ENCODE measurements at regions not wholly inside any gene's neighbourhood (a gene's known extent, or its start where the extent isn't known, plus 50 kb on each side); places are given as distances from the start of the nearest gene placed in this dataset.

DNA sequence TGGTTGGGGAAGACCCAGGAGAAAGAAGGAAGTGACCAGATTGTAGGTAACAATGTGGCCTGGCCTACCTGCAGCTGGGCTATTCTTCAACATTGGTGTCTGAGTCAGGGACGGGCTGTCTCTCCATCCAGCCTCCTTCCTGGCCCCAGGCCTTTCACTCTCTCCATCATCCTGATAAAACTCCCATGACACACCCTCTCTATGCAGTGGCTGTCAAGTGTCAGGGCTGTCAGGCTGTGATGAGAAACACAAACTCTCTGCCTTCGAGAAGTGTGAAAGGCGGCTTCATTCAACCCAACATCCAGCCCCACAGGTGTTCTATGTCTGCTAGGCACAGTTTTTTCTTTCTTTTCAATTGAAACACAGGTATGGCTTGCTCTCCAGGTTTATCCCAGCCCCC lies 153.3 kb upstream of the VSTM2B start:
- no peak for TF ChIP-seq EZH2 (IDR thresholded peaks at IDR 0.05; ENCODE audit: borderline replicate concordance, insufficient read depth, low read depth, low read length, poor library complexity, severe bottlenecking)
- TF ChIP-seq, protein P1, sequence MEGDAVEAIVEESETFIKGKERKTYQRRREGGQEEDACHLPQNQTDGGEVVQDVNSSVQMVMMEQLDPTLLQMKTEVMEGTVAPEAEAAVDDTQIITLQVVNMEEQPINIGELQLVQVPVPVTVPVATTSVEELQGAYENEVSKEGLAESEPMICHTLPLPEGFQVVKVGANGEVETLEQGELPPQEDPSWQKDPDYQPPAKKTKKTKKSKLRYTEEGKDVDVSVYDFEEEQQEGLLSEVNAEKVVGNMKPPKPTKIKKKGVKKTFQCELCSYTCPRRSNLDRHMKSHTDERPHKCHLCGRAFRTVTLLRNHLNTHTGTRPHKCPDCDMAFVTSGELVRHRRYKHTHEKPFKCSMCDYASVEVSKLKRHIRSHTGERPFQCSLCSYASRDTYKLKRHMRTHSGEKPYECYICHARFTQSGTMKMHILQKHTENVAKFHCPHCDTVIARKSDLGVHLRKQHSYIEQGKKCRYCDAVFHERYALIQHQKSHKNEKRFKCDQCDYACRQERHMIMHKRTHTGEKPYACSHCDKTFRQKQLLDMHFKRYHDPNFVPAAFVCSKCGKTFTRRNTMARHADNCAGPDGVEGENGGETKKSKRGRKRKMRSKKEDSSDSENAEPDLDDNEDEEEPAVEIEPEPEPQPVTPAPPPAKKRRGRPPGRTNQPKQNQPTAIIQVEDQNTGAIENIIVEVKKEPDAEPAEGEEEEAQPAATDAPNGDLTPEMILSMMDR (IDR thresholded peaks at IDR 0.05), result no peak
- Mint-ChIP-seq H3K9me3 (ENCODE audit: insufficient read depth) (no peaks in the 10 kb centered on the region), H3K4me3 (no peak overlapping the region), H3K4me1 (no peaks in the 10 kb centered on the region), H3K27me3 (no peaks in the 10 kb centered on the region), H3K27ac (no peak overlapping the region)
- H3K79me2 ChIP-seq (ENCODE audit: control insufficient read depth, insufficient read depth, low read length), result no peaks in the 10 kb centered on the region
- no peak overlapping the region for H3K27ac ChIP-seq (ENCODE audit: low read length in 2 of 2)
- POLR2A ChIA-PET, result no interaction called here
- H3K4me3 ChIP-seq (ENCODE audit: control extremely low read depth in 1 of 5, extremely low read depth in 1 of 5, insufficient read depth in 1 of 5, low read depth in 2 of 5, low read length in 4 of 5), result no peak overlapping the region
- no peaks in the 10 kb centered on the region for H3K36me3 ChIP-seq (replicated peaks in 1 of 2; ENCODE audit: control extremely low read depth in 1 of 2, control insufficient read depth in 1 of 2, extremely low read depth in 1 of 2, insufficient read depth in 2 of 2, low read length in 1 of 2)
- H3K4me1 ChIP-seq (ENCODE audit: control insufficient read depth in 2 of 2, insufficient read depth in 2 of 2, low read length in 2 of 2), result no peaks in the 10 kb centered on the region
- no peak overlapping the region for H3K9ac ChIP-seq (ENCODE audit: low read length)
- H2AFZ ChIP-seq (ENCODE audit: insufficient read depth, low read depth, low read length, poor library complexity, severe bottlenecking), result no peak overlapping the region
- no peaks in the 10 kb centered on the region for H3K27me3 ChIP-seq (replicated peaks in 1 of 4; ENCODE audit: control extremely low read depth in 1 of 4, control insufficient read depth in 3 of 4, insufficient read depth in 4 of 4, low read length in 3 of 4)
- CTCF ChIA-PET, result no interaction called here
- H3K9me3 ChIP-seq (ENCODE audit: control extremely low read depth in 1 of 3, control insufficient read depth in 2 of 3, insufficient read depth in 1 of 3, low read length in 2 of 3), result peaks cover 0 to 14% (median 0%) of the 10 kb centered on the region in 3 donors
- 94% methylated on average over 2 of the region's 3 CpGs for WGBS (ENCODE audit: insufficient coverage)
- ATAC-seq (ENCODE audit: low read depth), result no peak
- intact Hi-C loops (cut with micrococcal nuclease), result no loop called here
- no peak for DNase-seq
- H4K20me1 ChIP-seq (ENCODE audit: control insufficient read depth, insufficient read depth, low read length, poor library complexity, severe bottlenecking), result no peaks in the 10 kb centered on the region
- H3K4me2 ChIP-seq (replicated peaks; ENCODE audit: low read depth, low read length, poor library complexity, severe bottlenecking), result no peak overlapping the region

DNA sequence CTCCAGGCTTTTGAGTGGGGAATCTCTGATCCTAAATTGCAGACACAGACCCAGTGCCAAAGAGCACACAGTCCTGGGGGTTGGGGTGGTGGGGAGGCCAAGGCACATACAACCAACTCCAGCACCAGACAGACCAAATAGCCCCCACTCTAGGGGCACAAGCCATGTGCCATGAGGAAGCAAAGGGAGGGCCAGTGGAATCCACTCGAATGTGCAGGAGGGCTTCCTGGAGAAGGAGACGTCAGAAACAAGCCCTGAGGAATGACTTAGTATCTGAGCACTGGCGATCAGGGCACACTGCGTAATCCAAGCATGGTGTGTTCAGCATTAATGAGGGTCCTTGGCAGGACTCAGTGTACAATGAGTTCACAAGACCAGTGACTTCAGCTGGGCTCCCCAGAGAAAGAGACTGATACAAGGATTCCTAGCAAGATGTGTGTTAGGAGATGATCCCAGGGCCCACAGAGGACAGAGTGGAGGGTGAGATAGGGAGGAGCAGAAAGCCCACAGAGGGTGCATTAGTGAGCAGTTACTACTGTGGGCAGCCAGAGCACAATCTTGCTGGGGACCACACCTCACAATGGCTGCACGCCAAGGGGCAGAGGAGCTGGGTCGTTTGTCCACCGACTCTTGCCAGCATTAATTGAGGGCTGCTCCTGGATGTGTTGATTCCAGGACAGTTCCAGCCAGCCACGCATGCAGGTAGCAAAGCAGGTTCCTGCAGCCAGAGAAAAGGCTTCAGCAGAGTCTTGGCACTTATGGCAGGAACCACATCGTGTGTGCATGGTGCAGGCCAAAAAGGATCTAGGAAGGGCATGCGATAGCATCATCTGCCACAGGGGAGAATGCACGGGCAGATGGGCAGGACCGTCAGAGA lies 152.6 kb upstream of the VSTM2B start:
- H3K9ac ChIP-seq (ENCODE audit: low read length), result no peak overlapping the region
- H3K4me1 Mint-ChIP-seq, result no peaks in the 10 kb centered on the region
- POLR2A ChIA-PET, result no interaction called here
- intact Hi-C loops (cut with micrococcal nuclease), result no loop called here
- no peak overlapping the region for H3K4me2 ChIP-seq (replicated peaks; ENCODE audit: low read depth, low read length, poor library complexity, severe bottlenecking)
- no peak for ATAC-seq (ENCODE audit: low read depth)
- no peak for DNase-seq
- WGBS (ENCODE audit: insufficient coverage), result 78% methylated on average over 10 of the region's 12 CpGs
- no peaks in the 10 kb centered on the region for H3K36me3 ChIP-seq (replicated peaks in 1 of 2; ENCODE audit: control extremely low read depth in 1 of 2, control insufficient read depth in 1 of 2, extremely low read depth in 1 of 2, insufficient read depth in 2 of 2, low read length in 1 of 2)
- TF ChIP-seq EZH2 (IDR thresholded peaks at IDR 0.05; ENCODE audit: borderline replicate concordance, insufficient read depth, low read depth, low read length, poor library complexity, severe bottlenecking), result no peak
- TF ChIP-seq, protein P1 (IDR thresholded peaks at IDR 0.05), result no peak
- H3K27ac Mint-ChIP-seq, result no peak overlapping the region
- no peaks in the 10 kb centered on the region for H3K9me3 Mint-ChIP-seq (ENCODE audit: insufficient read depth)
- peaks cover 0 to 14% (median 0%) of the 10 kb centered on the region in 3 donors for H3K9me3 ChIP-seq (ENCODE audit: control extremely low read depth in 1 of 3, control insufficient read depth in 2 of 3, insufficient read depth in 1 of 3, low read length in 2 of 3)
- no peak overlapping the region for H2AFZ ChIP-seq (ENCODE audit: insufficient read depth, low read depth, low read length, poor library complexity, severe bottlenecking)
- H3K4me3 ChIP-seq (ENCODE audit: control extremely low read depth in 1 of 5, extremely low read depth in 1 of 5, insufficient read depth in 1 of 5, low read depth in 2 of 5, low read length in 4 of 5), result no peak overlapping the region
- no peaks in the 10 kb centered on the region for H3K79me2 ChIP-seq (ENCODE audit: control insufficient read depth, insufficient read depth, low read length)
- no peak overlapping the region for H3K4me3 Mint-ChIP-seq
- no peak overlapping the region for H3K27ac ChIP-seq (ENCODE audit: low read length in 2 of 2)
- no peaks in the 10 kb centered on the region for H3K4me1 ChIP-seq (ENCODE audit: control insufficient read depth in 2 of 2, insufficient read depth in 2 of 2, low read length in 2 of 2)
- no peaks in the 10 kb centered on the region for H3K27me3 Mint-ChIP-seq
- H4K20me1 ChIP-seq (ENCODE audit: control insufficient read depth, insufficient read depth, low read length, poor library complexity, severe bottlenecking), result no peaks in the 10 kb centered on the region
- CTCF ChIA-PET, result no interaction called here
- no peaks in the 10 kb centered on the region for H3K27me3 ChIP-seq (replicated peaks in 1 of 4; ENCODE audit: control extremely low read depth in 1 of 4, control insufficient read depth in 3 of 4, insufficient read depth in 4 of 4, low read length in 3 of 4)
